ENCODE measurements at regions not wholly inside any gene's neighbourhood (a gene's known extent, or its start where the extent isn't known, plus 50 kb on each side); places are given as distances from the start of the nearest gene placed in this dataset.

DNA sequence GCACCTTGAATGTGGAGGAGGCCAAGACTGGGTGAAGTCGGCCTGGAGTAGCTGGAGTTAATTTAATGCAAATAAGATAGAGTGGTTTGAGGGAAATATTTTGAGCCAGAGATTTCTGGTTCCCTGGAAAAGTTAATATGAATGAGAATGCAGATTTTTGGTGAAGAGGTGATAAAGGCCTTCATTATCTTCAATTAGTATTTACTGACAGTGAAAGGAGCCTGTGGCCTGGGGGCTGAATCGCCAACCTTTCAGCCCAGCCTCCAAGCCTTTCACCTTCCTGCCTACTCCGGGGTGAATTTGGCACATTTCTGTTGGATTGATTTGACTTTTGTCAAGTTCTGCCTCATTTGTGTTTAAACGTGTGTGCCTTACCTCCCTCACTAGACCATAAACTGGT, 147.8 kb downstream of the SOX2 start:
- no peak for DNase-seq (ENCODE audit: low spot score)

DNA sequence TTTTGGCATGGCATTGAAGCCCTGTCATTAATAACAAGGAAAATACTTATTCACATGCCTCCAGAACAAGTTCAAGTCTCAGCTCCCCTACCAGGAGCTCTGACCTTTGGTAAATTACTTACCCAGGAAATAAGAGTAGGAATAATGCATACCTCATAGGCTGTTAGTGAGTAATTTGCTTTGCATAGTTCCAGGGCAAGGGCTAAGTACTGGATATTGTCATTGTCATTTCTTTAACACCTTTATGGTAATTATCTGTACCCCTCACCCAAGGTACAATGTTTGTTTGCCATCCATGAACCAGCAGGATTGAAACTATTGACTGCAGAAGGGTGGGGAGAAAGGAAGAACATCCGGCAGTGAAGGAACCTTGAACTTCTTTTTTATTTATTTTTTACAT, 148.5 kb downstream of the SOX2 start:
- DNase-seq (ENCODE audit: low spot score), result no peak

GRCh38 chr3:181862502-181862901, 150.8 kb downstream of the SOX2 start:
- no peak for DNase-seq (ENCODE audit: low spot score)

GRCh38 chr3:181868576-181869082, 156.9 kb downstream of the SOX2 start:
- no peak for DNase-seq (ENCODE audit: low spot score)

- no peak for DNase-seq (ENCODE audit: low spot score)
These were observed 161.2 kb downstream of the SOX2 start for GRCh38 chr3:181872887-181873286.

DNA sequence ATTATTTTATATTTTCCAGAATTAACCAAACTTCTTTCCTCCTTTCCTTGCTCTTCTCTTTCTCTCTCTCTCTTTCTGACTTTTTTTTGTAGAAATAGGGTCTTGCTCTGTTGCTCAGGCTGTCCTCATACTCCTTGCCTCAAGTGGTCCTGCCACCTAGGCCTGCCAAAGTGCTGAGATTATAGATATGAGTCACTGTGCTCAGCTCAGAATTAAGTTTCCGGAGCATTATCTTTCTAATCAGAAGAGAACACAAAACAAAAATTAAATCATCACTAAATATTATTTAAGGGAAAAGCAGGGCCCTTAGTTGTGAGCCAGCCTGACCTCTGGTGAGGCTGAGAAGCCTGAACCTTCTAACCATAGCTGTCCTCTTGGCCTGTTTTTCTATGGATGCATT, 168.2 kb downstream of the SOX2 start:
- DNase-seq (ENCODE audit: low spot score), result no peak

DNA sequence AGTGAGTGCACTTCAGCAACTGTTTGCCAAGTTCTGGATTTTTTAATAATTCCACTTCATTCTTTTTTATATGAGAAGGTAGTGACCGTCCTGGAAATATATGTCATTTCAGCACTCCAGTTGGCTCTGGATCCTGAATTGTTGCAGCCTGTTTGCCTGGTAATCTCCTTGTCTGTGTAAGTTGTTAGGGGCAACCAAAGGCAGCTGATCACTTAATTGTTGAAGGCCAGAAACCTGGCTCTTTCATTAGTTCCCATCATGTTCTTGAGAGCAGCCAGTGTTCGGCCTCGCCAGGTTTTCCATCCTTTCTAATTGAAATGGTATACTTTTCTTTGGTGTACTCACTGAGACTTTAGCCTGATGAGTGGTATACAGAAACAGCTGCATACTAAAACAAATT, 168.6 kb downstream of the SOX2 start:
- no peak for DNase-seq (ENCODE audit: low spot score)

DNA sequence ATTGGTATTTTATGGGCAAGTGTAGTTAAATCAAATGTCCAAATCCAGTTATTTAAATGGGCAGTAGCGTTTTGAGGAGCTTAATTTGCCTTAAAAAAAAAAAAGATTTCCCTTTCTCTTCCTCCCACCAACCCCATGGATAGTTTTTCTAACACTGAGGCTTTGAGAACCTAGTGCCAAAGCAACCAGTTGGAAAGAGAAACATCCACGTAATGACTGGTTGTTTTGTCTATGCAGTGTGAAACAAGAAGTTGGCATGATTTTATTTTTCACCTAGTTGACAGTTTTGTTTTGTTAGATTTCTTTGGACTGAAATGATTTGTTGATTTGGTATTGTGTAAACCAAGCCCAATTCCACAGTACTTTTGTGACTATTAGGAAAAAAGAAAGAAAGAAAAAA, 170.0 kb downstream of the SOX2 start:
- DNase-seq (ENCODE audit: low spot score), result no peak

GRCh38 chr3:181885868-181886630, 174.3 kb downstream of the SOX2 start:
- DNase-seq (ENCODE audit: low spot score), result no peak

- DNase-seq (ENCODE audit: low spot score), result no peak
These were observed 175.0 kb downstream of the SOX2 start for GRCh38 chr3:181886676-181887075.

DNA sequence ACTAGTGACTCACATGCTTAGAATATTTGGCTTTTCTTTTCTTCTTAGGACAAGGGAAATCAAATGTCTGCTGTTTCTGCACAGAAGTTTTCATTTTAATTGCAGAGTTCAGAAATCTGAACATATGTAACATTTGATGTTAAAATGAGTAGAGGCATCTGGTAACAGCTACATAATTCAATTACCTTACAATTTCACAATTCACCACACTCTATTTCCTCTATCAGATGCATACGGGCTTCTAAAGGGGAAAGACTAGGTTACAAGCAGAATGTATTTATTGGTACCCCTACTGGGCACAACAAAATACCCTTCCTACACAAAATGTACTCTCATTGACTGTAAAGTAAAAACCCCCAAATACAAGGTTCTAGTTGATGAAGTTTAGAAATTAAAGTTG, 176.0 kb downstream of the SOX2 start:
- DNase-seq (ENCODE audit: low spot score), result no peak

GRCh38 chr3:181888234-181888633, 176.5 kb downstream of the SOX2 start:
- no peak for DNase-seq (ENCODE audit: low spot score)

- no peak for DNase-seq (ENCODE audit: low spot score)
These were observed 181.1 kb downstream of the SOX2 start for GRCh38 chr3:181892848-181893247.

- no peak for DNase-seq (ENCODE audit: low spot score)
These were observed 184.9 kb downstream of the SOX2 start for GRCh38 chr3:181896605-181897004.

DNA sequence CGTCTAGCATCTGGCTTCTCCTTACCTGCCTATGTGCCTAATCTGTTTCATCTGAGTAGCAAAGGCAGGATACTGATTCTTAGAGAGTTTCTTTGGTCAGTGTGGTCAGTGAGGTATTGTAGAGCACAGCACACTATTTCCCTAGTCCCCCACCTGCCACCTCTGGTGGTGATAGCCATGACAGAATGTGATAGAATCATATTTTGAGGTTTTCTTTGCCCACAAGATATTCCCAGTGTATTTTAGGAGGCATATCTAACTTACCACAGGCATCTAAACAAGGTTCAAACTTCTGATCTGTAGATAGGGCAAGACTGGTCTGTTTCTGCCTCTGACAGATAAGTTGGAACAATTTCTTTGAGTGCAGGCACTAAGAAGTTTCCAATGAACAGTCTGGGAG, 188.0 kb downstream of the SOX2 start:
- DNase-seq (ENCODE audit: low spot score), result no peak

GRCh38 chr3:181901626-181902025, 189.9 kb downstream of the SOX2 start:
- no peak for DNase-seq (ENCODE audit: low spot score)

GRCh38 chr3:181906338-181906737, 194.6 kb downstream of the SOX2 start:
- DNase-seq (ENCODE audit: low spot score), result no peak

DNA sequence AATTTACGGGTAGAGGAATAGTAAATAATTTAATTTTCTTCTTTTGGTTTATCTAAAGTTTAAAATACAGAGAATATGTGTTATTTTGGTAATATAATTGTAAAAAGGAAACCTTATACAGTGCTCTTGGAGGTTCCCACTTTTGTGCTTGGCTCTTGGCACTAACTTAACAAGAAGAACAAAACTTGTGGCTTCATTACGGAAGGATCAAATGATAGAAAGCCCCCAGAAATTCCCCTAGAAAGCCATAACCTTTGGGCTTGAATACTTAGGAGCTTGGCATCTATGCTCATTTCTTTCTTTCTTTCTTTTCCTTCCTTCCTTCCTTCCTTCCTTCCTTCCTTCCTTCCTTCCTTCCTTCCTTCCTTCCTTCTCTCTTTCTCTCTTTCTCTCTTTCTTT, 197.5 kb downstream of the SOX2 start:
- DNase-seq (ENCODE audit: low spot score), result no peak

GRCh38 chr3:181912384-181912783, 200.7 kb downstream of the SOX2 start:
- DNase-seq (ENCODE audit: low spot score), result no peak

DNA sequence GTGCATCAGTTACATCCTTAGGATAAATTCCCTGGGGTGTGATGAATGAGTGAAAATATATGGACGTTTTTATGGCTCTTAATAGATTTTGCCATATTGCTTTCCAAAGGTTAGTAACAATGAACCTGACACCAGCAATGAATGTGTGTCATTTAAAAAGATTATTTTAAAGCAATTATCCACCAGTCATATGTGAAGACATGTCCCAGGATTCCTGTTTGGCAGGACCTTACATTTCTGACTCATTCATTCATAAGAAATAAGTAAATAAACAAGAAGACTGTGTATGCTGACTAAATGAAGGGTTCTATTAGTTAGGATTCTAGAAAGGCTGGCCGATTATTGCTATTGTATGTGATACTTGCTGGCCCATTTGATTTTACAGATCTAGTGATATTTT, 201.5 kb downstream of the SOX2 start:
- DNase-seq (ENCODE audit: low spot score), result no peak

DNA sequence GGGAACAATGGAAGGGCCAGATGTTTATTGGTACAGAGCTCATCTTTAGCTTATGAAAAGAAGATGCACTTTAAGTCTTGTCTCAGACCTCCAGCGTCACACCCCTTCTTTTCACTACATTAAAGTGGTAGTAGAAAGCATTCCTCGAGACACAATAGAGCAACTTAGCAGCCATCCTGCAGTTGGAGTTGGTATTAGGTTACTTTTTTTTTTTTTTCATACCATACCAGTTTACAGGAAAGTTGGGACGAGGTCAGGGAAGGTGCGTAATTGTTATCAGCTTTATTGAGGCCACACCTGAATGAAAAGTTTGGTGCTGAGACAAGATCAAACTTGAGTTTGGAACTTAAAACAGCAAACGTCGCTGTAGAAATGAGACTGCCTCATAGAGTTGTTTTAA, 203.8 kb downstream of the SOX2 start:
- no peak for DNase-seq (ENCODE audit: low spot score)

DNA sequence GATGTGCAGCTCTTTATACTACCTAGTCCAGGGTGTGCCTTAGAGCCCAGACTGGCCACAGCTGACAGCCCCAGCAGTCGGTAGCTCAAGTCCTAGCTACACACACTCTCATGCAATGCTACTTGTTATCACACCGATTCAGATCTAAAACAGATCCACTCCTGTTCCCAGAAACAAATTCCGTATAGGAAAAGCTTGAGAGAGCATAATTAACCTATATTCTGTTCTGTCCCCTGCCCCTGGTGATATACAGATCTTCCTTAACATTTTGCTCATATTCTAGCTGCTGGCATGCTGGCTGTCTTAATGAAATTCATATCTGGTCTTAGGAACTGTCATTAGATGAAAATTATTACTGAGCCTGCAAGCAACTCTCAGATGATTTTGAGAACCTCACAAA, 204.3 kb downstream of the SOX2 start:
- no peak for DNase-seq (ENCODE audit: low spot score)

GRCh38 chr3:181917027-181917426, 205.3 kb downstream of the SOX2 start:
- DNase-seq (ENCODE audit: low spot score), result no peak

DNA sequence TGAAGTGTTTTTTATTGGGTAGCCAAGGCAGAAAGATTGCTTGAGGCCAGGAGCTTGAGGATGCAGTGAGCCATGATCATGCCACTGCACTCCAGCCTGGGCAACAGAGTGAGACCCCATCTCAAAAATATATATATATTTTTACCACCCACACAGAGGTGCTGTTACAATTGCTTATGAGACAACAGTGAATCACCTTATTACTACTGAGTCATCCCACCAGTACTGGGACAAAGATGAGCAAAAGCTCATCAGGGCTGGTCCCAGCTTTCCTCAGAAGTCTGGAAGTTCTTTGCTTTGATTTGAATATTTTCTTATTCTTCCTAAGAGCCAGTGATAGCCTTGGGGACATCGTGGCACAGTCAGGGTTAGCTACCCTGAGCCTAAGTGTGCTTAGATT, 207.7 kb downstream of the SOX2 start:
- DNase-seq (ENCODE audit: low spot score), result no peak
